ENCODE measurements at regions not wholly inside any gene's neighbourhood (a gene's known extent, or its start where the extent isn't known, plus 50 kb on each side); places are given as distances from the start of the nearest gene placed in this dataset.

GRCh38 chr10:120749072-120749471 lies 102.1 kb upstream of the WDR11 start:
- DNase-seq (ENCODE audit: low read depth in 1 of 2, low spot score in 1 of 2): no peak
- Histone ChIP-seq H3K27me3 (no peaks in the 10 kb centered on the region), H3K27ac (no peak overlapping the region), H3K4me1 (ENCODE audit: low read depth) (no peaks in the 10 kb centered on the region), H3K36me3 (no peaks in the 10 kb centered on the region), H3K4me3 (no peak overlapping the region), H3K9me3 (ENCODE audit: low read depth) (no peaks in the 10 kb centered on the region)
- TF ChIP-seq, protein P1, sequence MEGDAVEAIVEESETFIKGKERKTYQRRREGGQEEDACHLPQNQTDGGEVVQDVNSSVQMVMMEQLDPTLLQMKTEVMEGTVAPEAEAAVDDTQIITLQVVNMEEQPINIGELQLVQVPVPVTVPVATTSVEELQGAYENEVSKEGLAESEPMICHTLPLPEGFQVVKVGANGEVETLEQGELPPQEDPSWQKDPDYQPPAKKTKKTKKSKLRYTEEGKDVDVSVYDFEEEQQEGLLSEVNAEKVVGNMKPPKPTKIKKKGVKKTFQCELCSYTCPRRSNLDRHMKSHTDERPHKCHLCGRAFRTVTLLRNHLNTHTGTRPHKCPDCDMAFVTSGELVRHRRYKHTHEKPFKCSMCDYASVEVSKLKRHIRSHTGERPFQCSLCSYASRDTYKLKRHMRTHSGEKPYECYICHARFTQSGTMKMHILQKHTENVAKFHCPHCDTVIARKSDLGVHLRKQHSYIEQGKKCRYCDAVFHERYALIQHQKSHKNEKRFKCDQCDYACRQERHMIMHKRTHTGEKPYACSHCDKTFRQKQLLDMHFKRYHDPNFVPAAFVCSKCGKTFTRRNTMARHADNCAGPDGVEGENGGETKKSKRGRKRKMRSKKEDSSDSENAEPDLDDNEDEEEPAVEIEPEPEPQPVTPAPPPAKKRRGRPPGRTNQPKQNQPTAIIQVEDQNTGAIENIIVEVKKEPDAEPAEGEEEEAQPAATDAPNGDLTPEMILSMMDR (IDR thresholded peaks at IDR 0.05; ENCODE audit: low read depth, low read length): no peak

- no peaks in the 10 kb centered on the region for H3K27me3 ChIP-seq
- H3K4me1 ChIP-seq (ENCODE audit: low read depth): no peaks in the 10 kb centered on the region
Measured at GRCh38 chr10:120749856-120750566, 101.2 kb upstream of the WDR11 start.

DNA sequence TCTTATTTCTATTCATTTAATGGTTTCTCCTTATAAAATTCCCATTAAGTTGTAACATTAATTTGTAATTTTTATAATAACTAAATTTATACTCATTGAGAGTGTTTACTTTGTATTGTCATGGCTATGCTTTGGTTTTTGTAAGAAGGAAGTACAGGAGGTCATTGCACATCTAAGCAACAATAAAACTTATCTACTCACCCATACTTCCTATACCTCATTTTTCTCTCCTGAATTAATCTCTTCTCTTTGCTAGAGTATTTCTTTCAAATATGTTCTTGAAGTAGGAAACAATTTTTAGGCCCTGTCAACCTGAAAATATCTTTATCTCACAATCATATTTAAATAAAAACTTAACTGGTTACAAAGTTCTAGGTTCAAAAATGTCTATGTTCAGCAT lies 95.4 kb upstream of the WDR11 start:
- no peaks in the 10 kb centered on the region for H3K27me3 ChIP-seq
- no peaks in the 10 kb centered on the region for H3K36me3 ChIP-seq
- H3K4me1 ChIP-seq (ENCODE audit: low read depth): no peaks in the 10 kb centered on the region
- no peak overlapping the region for H3K4me3 ChIP-seq
- no peak for DNase-seq (ENCODE audit: low read depth in 1 of 2, low spot score in 1 of 2)
- TF ChIP-seq, protein P1 (IDR thresholded peaks at IDR 0.05; ENCODE audit: low read depth, low read length): no peak
- no peak overlapping the region for H3K27ac ChIP-seq
- no peaks in the 10 kb centered on the region for H3K9me3 ChIP-seq (ENCODE audit: low read depth)

More at GRCh38 chr10:120749856-120750566, 101.2 kb upstream of the WDR11 start:
- TF ChIP-seq, protein P1 (IDR thresholded peaks at IDR 0.05; ENCODE audit: low read depth, low read length): no peak
- Histone ChIP-seq H3K36me3 (no peaks in the 10 kb centered on the region), H3K4me3 (no peak overlapping the region), H3K9me3 (ENCODE audit: low read depth) (no peaks in the 10 kb centered on the region), H3K27ac (no peak overlapping the region)
- no peak for DNase-seq (ENCODE audit: low read depth in 1 of 2, low spot score in 1 of 2)

DNA sequence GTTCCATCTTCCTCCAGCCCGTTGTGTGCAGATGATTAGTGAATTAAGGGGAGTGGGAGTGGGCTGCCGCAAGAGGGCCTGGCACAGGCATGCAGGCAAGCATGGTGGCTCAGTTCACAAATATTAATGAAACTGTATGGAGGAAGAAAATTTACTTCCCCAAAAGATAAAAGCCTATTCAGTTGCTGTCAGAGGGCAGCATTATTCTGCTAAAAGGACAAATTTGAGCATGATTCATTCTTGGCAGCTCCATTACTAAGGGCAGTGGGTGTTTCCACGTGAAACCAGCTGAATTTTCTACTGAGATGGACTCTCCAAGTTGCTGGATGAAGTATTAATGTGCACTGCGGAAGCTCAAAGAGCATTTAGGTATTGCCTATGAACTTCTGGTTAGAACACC lies 90.9 kb upstream of the WDR11 start:
- Histone ChIP-seq H3K9me3 (ENCODE audit: low read depth) (no peaks in the 10 kb centered on the region), H3K36me3 (no peaks in the 10 kb centered on the region), H3K27me3 (no peaks in the 10 kb centered on the region), H3K27ac (no peak overlapping the region), H3K4me1 (ENCODE audit: low read depth) (no peaks in the 10 kb centered on the region), H3K4me3 (no peak overlapping the region)
- TF ChIP-seq, protein P1 (IDR thresholded peaks at IDR 0.05; ENCODE audit: low read depth, low read length): no peak
- no peak for DNase-seq (ENCODE audit: low read depth in 1 of 2, low spot score in 1 of 2)

DNA sequence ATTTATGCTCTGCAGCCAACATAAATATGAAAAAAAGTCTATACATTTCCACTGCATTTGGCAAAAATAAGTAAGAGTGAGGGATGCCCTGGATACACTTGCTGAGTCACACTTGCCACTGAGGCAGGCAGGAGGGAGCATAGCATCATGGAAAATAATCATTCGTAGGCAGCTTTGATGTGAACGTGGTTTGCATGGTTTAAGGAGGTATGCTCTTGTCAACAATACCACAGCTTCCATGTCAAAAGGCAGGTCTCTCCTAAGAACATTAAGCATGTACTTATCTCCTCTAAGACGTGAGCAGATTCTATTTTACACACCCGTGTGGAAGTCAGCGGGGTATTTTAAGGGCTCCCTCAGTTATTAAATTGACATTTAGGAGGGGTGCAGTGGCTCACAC lies 89.2 kb upstream of the WDR11 start:
- DNase-seq (ENCODE audit: low read depth in 1 of 2, low spot score in 1 of 2): no peak
- Histone ChIP-seq H3K9me3 (ENCODE audit: low read depth) (no peaks in the 10 kb centered on the region), H3K4me1 (ENCODE audit: low read depth) (no peaks in the 10 kb centered on the region), H3K36me3 (no peaks in the 10 kb centered on the region), H3K27me3 (no peaks in the 10 kb centered on the region), H3K27ac (no peak overlapping the region), H3K4me3 (no peak overlapping the region)
- TF ChIP-seq, protein P1 (IDR thresholded peaks at IDR 0.05; ENCODE audit: low read depth, low read length): no peak

All from cardiac muscle cell (in vitro differentiated cells and primary cell).